ENCODE measurements at regions not wholly inside any gene's neighbourhood (a gene's known extent, or its start where the extent isn't known, plus 50 kb on each side); places are given as distances from the start of the nearest gene placed in this dataset.

- TF ChIP-seq GATA2 (IDR thresholded peaks at IDR 0.05; ENCODE audit: low read depth, low read length), result no peak
- TF ChIP-seq GATA3 (IDR thresholded peaks at IDR 0.05; ENCODE audit: low read depth, low read length), result no peak
These were observed 148.0 kb upstream of the DMAC1 start for GRCh38 chr9:7947577-7947976.

- TF ChIP-seq GATA2 (IDR thresholded peaks at IDR 0.05; ENCODE audit: low read depth, low read length) (no peak), GATA3 (IDR thresholded peaks at IDR 0.05; ENCODE audit: low read depth, low read length) (no peak)
These were observed 146.9 kb upstream of the DMAC1 start for GRCh38 chr9:7946458-7946857.

GRCh38 chr9:7944572-7944971 lies 145.0 kb upstream of the DMAC1 start:
- TF ChIP-seq GATA2 (IDR thresholded peaks at IDR 0.05; ENCODE audit: low read depth, low read length) (no peak), GATA3 (IDR thresholded peaks at IDR 0.05; ENCODE audit: low read depth, low read length) (no peak)

GRCh38 chr9:7937761-7938491 lies 138.3 kb upstream of the DMAC1 start:
- TF ChIP-seq GATA2 (IDR thresholded peaks at IDR 0.05; ENCODE audit: low read depth, low read length) (no peak), GATA3 (IDR thresholded peaks at IDR 0.05; ENCODE audit: low read depth, low read length) (no peak)

GRCh38 chr9:7936996-7937395 lies 137.4 kb upstream of the DMAC1 start:
- TF ChIP-seq GATA3 (IDR thresholded peaks at IDR 0.05; ENCODE audit: low read depth, low read length), result no peak

- no peak for TF ChIP-seq GATA3 (IDR thresholded peaks at IDR 0.05; ENCODE audit: low read depth, low read length)
These were observed 136.6 kb upstream of the DMAC1 start for GRCh38 chr9:7936163-7936562.

- TF ChIP-seq GATA2 (IDR thresholded peaks at IDR 0.05; ENCODE audit: low read depth, low read length) (no peak), GATA3 (IDR thresholded peaks at IDR 0.05; ENCODE audit: low read depth, low read length) (no peak)
These were observed 136.1 kb upstream of the DMAC1 start for GRCh38 chr9:7935681-7936080.

- no peak for TF ChIP-seq GATA2 (IDR thresholded peaks at IDR 0.05; ENCODE audit: low read depth, low read length)
- TF ChIP-seq GATA3 (IDR thresholded peaks at IDR 0.05; ENCODE audit: low read depth, low read length), result no peak
These were observed 133.2 kb upstream of the DMAC1 start for GRCh38 chr9:7932767-7933166.

- TF ChIP-seq GATA2 (IDR thresholded peaks at IDR 0.05; ENCODE audit: low read depth, low read length) (no peak), GATA3 (IDR thresholded peaks at IDR 0.05; ENCODE audit: low read depth, low read length) (no peak)
These were observed 131.0 kb upstream of the DMAC1 start for GRCh38 chr9:7930613-7931012.

GRCh38 chr9:7921545-7922197 lies 122.1 kb upstream of the DMAC1 start:
- TF ChIP-seq GATA2 (IDR thresholded peaks at IDR 0.05; ENCODE audit: low read depth, low read length) (no peak), GATA3 (IDR thresholded peaks at IDR 0.05; ENCODE audit: low read depth, low read length) (no peak)

GRCh38 chr9:7912037-7912535 lies 112.5 kb upstream of the DMAC1 start:
- TF ChIP-seq GATA3 (IDR thresholded peaks at IDR 0.05; ENCODE audit: low read depth, low read length) (no peak), GATA2 (IDR thresholded peaks at IDR 0.05; ENCODE audit: low read depth, low read length) (no peak)

GRCh38 chr9:7910426-7911020 lies 110.9 kb upstream of the DMAC1 start:
- TF ChIP-seq GATA2 (IDR thresholded peaks at IDR 0.05; ENCODE audit: low read depth, low read length) (peak; percentile 33; the same call in 1 of the 2 replicates), GATA3 (IDR thresholded peaks at IDR 0.05; ENCODE audit: low read depth, low read length) (no peak)

- TF ChIP-seq GATA3 (IDR thresholded peaks at IDR 0.05; ENCODE audit: low read depth, low read length), result no peak
- no peak for TF ChIP-seq GATA2 (IDR thresholded peaks at IDR 0.05; ENCODE audit: low read depth, low read length)
These were observed 110.0 kb upstream of the DMAC1 start for GRCh38 chr9:7909537-7909936.

- TF ChIP-seq GATA2 (IDR thresholded peaks at IDR 0.05; ENCODE audit: low read depth, low read length) (no peak), GATA3 (IDR thresholded peaks at IDR 0.05; ENCODE audit: low read depth, low read length) (no peak)
These were observed 108.2 kb upstream of the DMAC1 start for GRCh38 chr9:7907551-7908337.

Data from SH-SY5Y (cell line).